ENCODE measurements at regions not wholly inside any gene's neighbourhood (a gene's known extent, or its start where the extent isn't known, plus 50 kb on each side); places are given as distances from the start of the nearest gene placed in this dataset.

- no peak for DNase-seq (ENCODE audit: low spot score)
These were observed 454.9 kb downstream of the LMO7 start for GRCh38 chr13:76091076-76091475.

GRCh38 chr13:76086729-76087128, 450.6 kb downstream of the LMO7 start:
- no peak for DNase-seq (ENCODE audit: low spot score)

- DNase-seq (ENCODE audit: low spot score) = no peak
These were observed 431.7 kb downstream of the LMO7 start for GRCh38 chr13:76067850-76068249.

GRCh38 chr13:76053181-76053580, 417.1 kb downstream of the LMO7 start:
- no peak for DNase-seq (ENCODE audit: low spot score)

- no peak for DNase-seq (ENCODE audit: low spot score)
These were observed 413.2 kb downstream of the LMO7 start for GRCh38 chr13:76049376-76049746.

- no peak for DNase-seq (ENCODE audit: low spot score)
These were observed 412.7 kb downstream of the LMO7 start for GRCh38 chr13:76048675-76049375.

- DNase-seq (ENCODE audit: low spot score) = no peak
These were observed 412.0 kb downstream of the LMO7 start for GRCh38 chr13:76048131-76048530.

- no peak for DNase-seq (ENCODE audit: low spot score)
These were observed 407.7 kb downstream of the LMO7 start for GRCh38 chr13:76043874-76044273.

- DNase-seq (ENCODE audit: low spot score) = no peak
These were observed 403.0 kb downstream of the LMO7 start for GRCh38 chr13:76038920-76039716.

- DNase-seq (ENCODE audit: low spot score) = no peak
These were observed 400.0 kb downstream of the LMO7 start for GRCh38 chr13:76036176-76036575.

- DNase-seq (ENCODE audit: low spot score) = peak; percentile 3
These were observed 399.6 kb downstream of the LMO7 start for GRCh38 chr13:76035711-76036110.

GRCh38 chr13:76029706-76030105, 393.6 kb downstream of the LMO7 start:
- no peak for DNase-seq (ENCODE audit: low spot score)

- no peak for DNase-seq (ENCODE audit: low spot score)
These were observed 393.0 kb downstream of the LMO7 start for GRCh38 chr13:76029088-76029487.

GRCh38 chr13:76027131-76027530, 391.0 kb downstream of the LMO7 start:
- DNase-seq (ENCODE audit: low spot score) = no peak

- no peak for DNase-seq (ENCODE audit: low spot score)
These were observed 389.3 kb downstream of the LMO7 start for GRCh38 chr13:76025392-76025791.

- DNase-seq (ENCODE audit: low spot score) = no peak
These were observed 388.0 kb downstream of the LMO7 start for GRCh38 chr13:76024151-76024550.

- DNase-seq (ENCODE audit: low spot score) = no peak
These were observed 387.5 kb downstream of the LMO7 start for GRCh38 chr13:76023652-76024051.

GRCh38 chr13:76020421-76020955, 384.4 kb downstream of the LMO7 start:
- DNase-seq (ENCODE audit: low spot score) = no peak

GRCh38 chr13:76019421-76020044, 383.4 kb downstream of the LMO7 start:
- no peak for DNase-seq (ENCODE audit: low spot score)

GRCh38 chr13:76017861-76018556, 381.9 kb downstream of the LMO7 start:
- no peak for DNase-seq (ENCODE audit: low spot score)

- DNase-seq (ENCODE audit: low spot score) = peak; percentile 12
These were observed 380.8 kb downstream of the LMO7 start for GRCh38 chr13:76016799-76017400.
